GM19455 (cell line): ENCODE measurements at regions not wholly inside any gene's neighbourhood (a gene's known extent, or its start where the extent isn't known, plus 50 kb on each side); places are given as distances from the start of the nearest gene placed in this dataset.

ENCODE experiments used
- ATAC-seq: cut with Tn5 transposase; IDR thresholded peaks from one replicate; pipeline ENCODE4 v1.9.1; 2021; ENCODE audit not compliant: unreplicated experiment

- no peak for ATAC-seq
These were observed 164.0 kb downstream of the TFCP2L1 start for GRCh38 chr2:121120991-121121390.

DNA sequence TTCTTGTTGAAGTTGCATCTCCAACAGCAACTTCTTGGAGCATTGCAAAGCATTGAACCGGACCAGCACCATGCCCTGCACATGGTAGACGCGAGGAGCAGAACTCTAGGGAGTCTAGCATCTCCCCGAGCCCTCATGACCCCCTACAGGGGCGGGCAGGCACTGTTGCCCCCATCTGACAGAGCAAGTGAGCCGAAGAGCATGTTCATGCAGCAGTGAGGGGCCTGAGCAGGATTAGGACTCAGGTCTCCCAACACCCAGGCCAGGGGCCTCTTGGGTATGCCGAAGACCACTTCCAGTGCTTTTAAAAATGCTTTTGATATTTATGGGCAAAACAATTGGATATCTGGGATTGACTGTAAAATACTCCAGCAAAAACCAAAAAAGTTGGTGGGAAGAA lies 163.3 kb downstream of the TFCP2L1 start:
- no peak for ATAC-seq

DNA sequence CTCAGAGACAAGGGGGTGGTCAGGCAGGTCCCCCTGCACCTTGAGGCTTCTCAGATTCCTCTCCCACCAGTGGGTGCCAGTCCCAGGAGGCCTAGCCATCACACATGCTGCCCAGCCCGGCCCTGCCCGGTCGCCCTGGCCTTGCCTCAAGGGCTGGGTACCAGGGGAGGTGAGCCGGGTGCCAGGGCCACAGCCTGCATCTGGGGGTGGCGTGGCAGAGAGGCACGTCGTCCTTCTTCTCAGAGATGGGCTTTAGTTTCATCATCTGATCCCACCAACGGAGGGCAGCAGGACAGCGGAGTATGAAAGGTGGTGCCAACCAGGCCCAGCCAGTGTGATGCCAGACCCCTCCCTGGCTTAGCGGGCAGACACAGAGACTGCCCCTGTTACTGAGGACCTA lies 161.7 kb downstream of the TFCP2L1 start:
- no peak for ATAC-seq

DNA sequence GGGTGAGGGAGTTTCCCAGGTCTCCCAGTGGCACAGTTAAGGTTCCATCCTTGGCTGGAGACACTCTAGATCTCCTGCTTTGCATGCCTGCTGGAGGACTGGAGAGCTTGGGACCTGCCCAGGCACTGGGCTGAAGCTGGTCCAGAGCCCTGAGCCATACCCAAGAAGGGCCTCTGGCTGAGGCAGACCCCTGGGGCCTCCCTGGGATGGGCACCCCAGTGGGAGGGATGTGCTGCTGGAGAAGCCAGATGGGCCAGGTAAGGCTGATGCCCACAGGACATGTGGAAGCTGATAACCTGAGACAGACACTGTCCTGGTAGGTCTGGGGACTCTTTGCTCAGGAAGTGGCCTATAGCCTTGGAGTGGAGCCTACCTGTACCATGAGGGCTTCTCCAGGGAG lies 160.7 kb downstream of the TFCP2L1 start:
- ATAC-seq: no peak

GRCh38 chr2:121125350-121125749 lies 159.7 kb downstream of the TFCP2L1 start:
- no peak for ATAC-seq

GRCh38 chr2:121128741-121129659 lies 156.0 kb downstream of the TFCP2L1 start:
- no peak for ATAC-seq

GRCh38 chr2:121129692-121130091 lies 155.3 kb downstream of the TFCP2L1 start:
- ATAC-seq: no peak

DNA sequence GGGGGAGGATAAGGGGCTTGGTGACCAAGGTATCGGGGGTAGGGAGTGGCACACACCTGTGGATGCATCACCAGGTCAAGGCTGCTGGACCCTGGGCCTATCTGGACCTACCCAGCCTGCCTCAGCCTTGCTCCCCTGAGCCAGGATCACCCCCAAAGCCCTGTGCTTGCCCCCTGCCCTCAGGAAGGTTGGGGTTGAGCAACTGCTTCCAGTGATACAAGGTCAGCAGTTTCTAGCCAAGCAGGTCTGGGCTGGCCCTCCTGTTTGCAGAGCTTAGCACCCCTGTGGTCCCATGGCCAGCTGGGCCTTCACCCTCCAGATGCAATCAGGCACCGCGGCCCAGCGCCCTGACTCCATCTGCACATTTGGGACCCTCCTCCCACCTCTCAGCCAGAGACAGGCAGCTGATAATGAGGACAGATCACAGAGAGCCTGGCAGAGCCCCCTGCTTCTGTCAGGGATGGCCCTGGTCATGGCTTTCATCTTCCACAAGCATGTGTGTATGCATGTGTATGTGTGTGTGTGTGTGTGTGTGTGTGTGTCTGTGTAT lies 154.6 kb downstream of the TFCP2L1 start:
- ATAC-seq: no peak

GRCh38 chr2:121131375-121131774 lies 153.6 kb downstream of the TFCP2L1 start:
- no peak for ATAC-seq

- ATAC-seq: no peak
These were observed 152.8 kb downstream of the TFCP2L1 start for GRCh38 chr2:121132054-121132761.

GRCh38 chr2:121132762-121133107 lies 152.3 kb downstream of the TFCP2L1 start:
- no peak for ATAC-seq

GRCh38 chr2:121133551-121134319 lies 151.3 kb downstream of the TFCP2L1 start:
- ATAC-seq: no peak

DNA sequence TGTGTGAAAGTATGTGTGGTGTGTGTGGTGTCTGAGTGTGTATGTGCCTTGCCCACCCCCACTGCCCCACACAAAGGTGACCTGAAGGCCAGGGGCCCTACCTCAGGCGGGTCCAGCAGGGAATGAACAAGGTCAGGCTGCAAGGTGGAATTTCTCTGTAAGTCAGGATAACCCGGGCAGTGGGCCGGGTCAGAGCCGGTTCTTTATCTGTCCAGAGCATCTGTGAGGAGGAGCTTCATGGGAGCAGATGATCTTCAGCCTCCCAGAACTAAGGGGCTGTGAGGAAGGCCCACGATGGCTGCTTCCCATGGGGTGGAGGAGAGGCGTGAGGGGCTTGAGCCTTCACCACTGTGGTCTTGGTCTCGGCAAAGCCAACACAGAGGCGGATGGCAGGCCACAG lies 150.3 kb downstream of the TFCP2L1 start:
- ATAC-seq: no peak

DNA sequence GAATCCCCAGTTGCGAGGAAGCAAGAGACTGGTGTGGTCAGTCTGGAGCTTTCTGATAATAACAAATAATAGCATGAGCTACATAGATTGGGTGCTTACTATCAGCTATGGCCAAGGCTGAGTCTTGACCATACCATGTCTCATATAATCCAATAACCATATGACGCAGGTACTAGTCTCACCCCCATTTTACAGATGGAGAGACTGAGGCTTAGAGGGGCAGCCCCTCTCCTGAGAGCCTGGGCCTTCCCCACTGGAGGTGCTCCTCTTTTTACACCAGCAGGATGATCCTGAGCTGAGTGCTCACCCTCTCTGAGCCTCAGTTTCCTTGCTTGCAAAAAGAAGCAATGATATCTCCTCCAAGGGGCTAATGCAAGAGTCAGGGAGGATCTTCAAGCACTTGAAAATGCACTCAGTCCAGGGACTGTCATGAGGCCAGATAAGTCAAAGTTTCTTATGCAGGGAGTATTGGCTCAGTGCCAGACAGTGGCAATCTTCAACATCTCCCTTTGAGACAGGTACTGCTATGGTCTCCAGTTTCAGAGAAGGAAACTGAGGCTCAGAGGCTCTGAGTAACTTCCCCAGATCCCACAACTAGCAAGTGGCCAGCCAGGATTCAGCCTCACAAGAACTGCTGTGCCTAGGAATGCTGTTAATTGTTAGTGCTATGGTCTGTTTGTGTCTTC lies 149.7 kb downstream of the TFCP2L1 start:
- ATAC-seq: no peak

GRCh38 chr2:121136323-121136722 lies 148.7 kb downstream of the TFCP2L1 start:
- ATAC-seq: no peak

- no peak for ATAC-seq
These were observed 147.4 kb downstream of the TFCP2L1 start for GRCh38 chr2:121137571-121137970.

DNA sequence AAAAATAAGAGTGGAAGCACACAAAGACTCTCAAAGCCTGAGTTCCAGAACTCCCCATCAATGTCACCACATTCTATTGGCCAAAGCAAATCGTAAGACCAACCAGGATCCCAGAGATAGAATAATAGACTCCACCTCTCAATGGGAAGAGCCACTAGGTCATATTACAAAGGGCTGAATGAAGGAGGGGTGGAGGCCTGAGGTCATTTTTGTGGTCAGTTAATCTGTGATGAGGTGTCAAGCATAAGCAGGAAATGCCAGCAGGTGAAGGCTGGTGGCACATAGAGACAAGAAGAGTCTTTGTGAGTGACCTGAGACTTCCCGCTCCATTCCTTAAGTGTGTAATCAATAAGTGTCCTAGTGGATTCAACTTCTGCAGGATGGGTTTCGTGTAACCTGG lies 144.3 kb downstream of the TFCP2L1 start:
- ATAC-seq: no peak

DNA sequence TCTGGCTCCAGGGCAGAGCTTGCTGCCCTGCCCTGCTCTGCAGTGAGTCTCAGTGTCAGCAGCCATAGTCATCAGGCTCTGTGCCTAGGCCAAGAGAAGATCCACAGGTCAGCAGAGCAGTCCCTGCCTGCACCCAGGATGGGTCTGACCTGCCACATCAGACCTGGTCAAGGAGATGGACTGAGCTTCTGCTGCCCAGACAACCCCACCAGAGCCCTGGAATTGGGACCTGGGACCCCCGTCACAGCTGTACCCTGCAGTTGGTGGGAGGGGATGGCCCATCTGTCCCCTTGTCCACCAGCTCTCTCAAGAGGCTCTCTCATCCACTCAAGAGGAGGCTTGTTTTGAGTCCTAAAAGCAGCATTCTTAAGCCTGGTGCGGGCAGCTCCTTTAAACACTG lies 142.6 kb downstream of the TFCP2L1 start:
- no peak for ATAC-seq

GRCh38 chr2:121144111-121144510 lies 140.9 kb downstream of the TFCP2L1 start:
- ATAC-seq: no peak

DNA sequence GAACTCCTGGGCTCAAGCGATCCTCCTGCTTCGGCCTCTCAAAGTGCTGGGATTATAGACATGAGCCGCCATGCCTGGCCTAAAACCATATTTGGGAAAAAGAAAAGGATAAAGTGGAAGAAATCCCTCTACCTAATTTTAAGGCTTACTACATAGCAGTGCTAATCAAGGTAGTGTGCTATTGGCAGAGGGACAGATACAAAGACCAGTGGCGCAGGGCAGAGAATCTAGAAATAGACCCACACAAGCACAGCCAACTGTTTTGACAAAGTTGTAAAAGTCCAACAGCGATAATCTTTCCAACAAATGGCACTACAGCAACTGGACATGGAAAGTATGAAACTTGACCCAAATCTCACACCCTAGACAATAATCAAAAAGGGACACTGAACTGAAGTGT lies 138.4 kb downstream of the TFCP2L1 start:
- no peak for ATAC-seq

DNA sequence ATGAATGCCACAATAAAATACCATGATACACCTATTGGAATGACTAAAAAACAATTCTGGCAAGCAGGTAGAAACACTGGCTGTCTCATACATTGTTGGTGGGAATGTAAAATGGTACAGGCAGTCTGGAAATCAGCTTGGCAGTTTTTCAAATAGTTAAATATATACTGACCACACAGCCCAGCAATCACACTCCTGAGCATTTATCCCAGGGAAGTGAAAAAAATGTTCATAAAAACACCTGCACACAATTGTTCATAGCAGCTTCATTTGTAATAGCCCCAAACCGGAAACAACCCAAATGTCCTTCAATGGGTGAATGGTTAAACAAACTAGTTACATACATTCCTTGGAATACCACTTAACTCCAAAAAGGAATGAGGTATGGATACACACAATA lies 137.2 kb downstream of the TFCP2L1 start:
- no peak for ATAC-seq
